Upper lobe of left lung (tissue), 6 donors: ENCODE measurements at regions not wholly inside any gene's neighbourhood (a gene's known extent, or its start where the extent isn't known, plus 50 kb on each side); places are given as distances from the start of the nearest gene placed in this dataset.

Experiments
- ATAC-seq, 2 donors: fragments of 200-7000 bp; cut with Tn5 transposase; one replicate each; pipeline ENCODE4 v1.9.1; 2022; ENCODE audit warnings: mild to moderate bottlenecking in 2 of 2, moderate library complexity in 2 of 2; ENCODE audit not compliant: low FRiP score in 2 of 2
- DNase-seq, 2 donors: peaks; one replicate each; pipeline ENCODE4 v3.0.0-alpha.2; 2019 to 2020
- H3K27ac ChIP-seq, 4 donors: fragments of 200-600 bp; sonication (generic); one replicate each; pipeline ENCODE4 v1.5.1; 2016 to 2019
- H3K27me3 ChIP-seq, 4 donors: fragments of 200-600 bp; sonication (generic); one replicate each; pipeline ENCODE4 v1.5.1; 2017 to 2019
- H3K36me3 ChIP-seq, 4 donors: fragments of 200-600 bp; sonication (generic); one replicate each; pipeline ENCODE4 v1.5.1; 2016 to 2019
- H3K4me1 ChIP-seq, 4 donors: fragments of 200-600 bp; sonication (generic); one replicate each; pipeline ENCODE4 v1.5.1; 2018 to 2019
- H3K4me3 ChIP-seq, 4 donors: fragments of 200-600 bp; sonication (generic); one replicate each; pipeline ENCODE4 v1.5.1; 2017 to 2019; ENCODE audit warnings: mild to moderate bottlenecking in 2 of 4, moderate library complexity in 1 of 4
- H3K9me3 ChIP-seq, 4 donors: fragments of 200-600 bp; sonication (generic); one replicate each; pipeline ENCODE4 v1.5.1; 2018 to 2019
- EP300 ChIP-seq, 4 donors: sonication (generic); formaldehyde crosslinking; IDR thresholded peaks; one replicate each; pipeline ENCODE4 v1.5.1; 2017; ENCODE audit warnings: antibody characterized with exemption in 4 of 4, control low read depth in 2 of 4
- POLR2A ChIP-seq, 4 donors: fragments of 450-650 bp; IDR thresholded peaks; one replicate each; pipeline ENCODE4 v1.5.1; 2016 to 2017; ENCODE audit warnings: antibody characterized with exemption in 4 of 4, mild to moderate bottlenecking in 2 of 4
- POLR2AphosphoS5 ChIP-seq, 2 donors: sonication (generic); formaldehyde crosslinking; IDR thresholded peaks; one replicate each; pipeline ENCODE4 v1.5.1; 2017; ENCODE audit warnings: antibody characterized with exemption in 2 of 2
- WGBS, 2 donors: methylation state at CpG; one replicate each; pipeline ENCODE4 v1.1.5; 2017 to 2018; 5-methylcytosine and 5-hydroxymethylcytosine counted together
- TF ChIP-seq, protein P1 (sequence below), 6 experiments: fragments of 450-650 bp in 4 of 6; fragments of 200-600 bp in 2 of 6; sonication (generic) in 2 of 6; IDR thresholded peaks; one replicate each; pipeline ENCODE4 v1.5.1; 2016 to 2019; ENCODE audit warnings: antibody characterized with exemption in 6 of 6
- donor health status: DM: no; HTN: no; CAD: no; lungs with moderate emphysema.
- donor health status: DM: no; HTN: yes; CAD: no; lungs with severe emphysema.

GRCh38 chr5:74356009-74356695 is 284.4 kb downstream of the ENC1 start:
- no peak overlapping the region for H3K4me3 ChIP-seq
- no peak for DNase-seq
- no peak overlapping the region for H3K27ac ChIP-seq
- H3K4me1 ChIP-seq: no peaks in the 10 kb centered on the region
- no peaks in the 10 kb centered on the region for H3K36me3 ChIP-seq
- no peaks in the 10 kb centered on the region for H3K27me3 ChIP-seq
- no peaks in the 10 kb centered on the region for H3K9me3 ChIP-seq
- TF ChIP-seq, protein P1, sequence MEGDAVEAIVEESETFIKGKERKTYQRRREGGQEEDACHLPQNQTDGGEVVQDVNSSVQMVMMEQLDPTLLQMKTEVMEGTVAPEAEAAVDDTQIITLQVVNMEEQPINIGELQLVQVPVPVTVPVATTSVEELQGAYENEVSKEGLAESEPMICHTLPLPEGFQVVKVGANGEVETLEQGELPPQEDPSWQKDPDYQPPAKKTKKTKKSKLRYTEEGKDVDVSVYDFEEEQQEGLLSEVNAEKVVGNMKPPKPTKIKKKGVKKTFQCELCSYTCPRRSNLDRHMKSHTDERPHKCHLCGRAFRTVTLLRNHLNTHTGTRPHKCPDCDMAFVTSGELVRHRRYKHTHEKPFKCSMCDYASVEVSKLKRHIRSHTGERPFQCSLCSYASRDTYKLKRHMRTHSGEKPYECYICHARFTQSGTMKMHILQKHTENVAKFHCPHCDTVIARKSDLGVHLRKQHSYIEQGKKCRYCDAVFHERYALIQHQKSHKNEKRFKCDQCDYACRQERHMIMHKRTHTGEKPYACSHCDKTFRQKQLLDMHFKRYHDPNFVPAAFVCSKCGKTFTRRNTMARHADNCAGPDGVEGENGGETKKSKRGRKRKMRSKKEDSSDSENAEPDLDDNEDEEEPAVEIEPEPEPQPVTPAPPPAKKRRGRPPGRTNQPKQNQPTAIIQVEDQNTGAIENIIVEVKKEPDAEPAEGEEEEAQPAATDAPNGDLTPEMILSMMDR (IDR thresholded peaks at IDR 0.05): no peak
- TF ChIP-seq POLR2A (IDR thresholded peaks at IDR 0.05) (no peak), POLR2AphosphoS5 (IDR thresholded peaks at IDR 0.05) (no peak), EP300 (IDR thresholded peaks at IDR 0.05) (no peak)
- no peak for ATAC-seq
- WGBS, 2 donors: 70 to 79% methylated on average over 7 of the region's 7 CpGs

DNA sequence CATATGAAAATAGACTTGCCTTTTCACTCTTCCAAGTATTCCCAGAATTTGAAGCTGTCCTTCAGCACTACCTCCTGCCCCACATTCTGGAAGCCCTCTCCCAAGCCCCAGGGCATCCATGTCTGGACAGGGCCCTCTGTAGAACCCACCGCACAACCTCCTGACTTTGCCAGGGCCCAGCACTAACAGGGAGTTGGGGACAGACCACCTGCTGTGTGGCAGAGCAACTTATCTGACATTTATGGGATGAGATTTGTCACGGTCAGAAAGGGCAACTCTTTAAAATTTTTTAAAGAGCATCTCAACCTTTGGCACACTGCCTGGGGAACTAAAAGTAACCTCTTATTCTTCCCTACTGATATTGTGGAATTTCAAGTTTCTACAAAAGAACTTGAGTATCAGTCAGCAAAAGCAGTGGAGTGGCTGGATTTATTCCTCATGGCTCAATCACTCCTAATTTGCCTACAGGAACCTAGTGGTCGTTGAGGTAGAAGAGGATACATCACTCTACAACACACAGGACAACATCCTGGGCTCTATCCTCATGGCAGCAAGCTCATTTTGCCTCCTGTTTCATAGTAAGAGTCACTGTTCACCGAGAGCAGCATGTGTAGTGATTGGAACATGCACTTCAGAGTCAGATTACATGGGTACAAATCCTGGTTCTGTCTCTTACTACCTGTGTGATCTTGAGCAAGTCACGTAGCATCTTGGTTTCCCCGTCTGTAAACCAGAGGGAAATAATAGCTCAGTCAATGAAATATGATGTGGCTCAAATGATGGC is 285.3 kb downstream of the ENC1 start:
- no peaks in the 10 kb centered on the region for H3K27me3 ChIP-seq
- no peak overlapping the region for H3K27ac ChIP-seq
- 74 to 80% methylated on average over 6 of the region's 6 CpGs for WGBS, 2 donors
- no peaks in the 10 kb centered on the region for H3K4me1 ChIP-seq
- no peak for TF ChIP-seq POLR2AphosphoS5 (IDR thresholded peaks at IDR 0.05)
- TF ChIP-seq, protein P1 (IDR thresholded peaks at IDR 0.05): no peak
- TF ChIP-seq EP300 (IDR thresholded peaks at IDR 0.05): no peak
- TF ChIP-seq POLR2A (IDR thresholded peaks at IDR 0.05): no peak
- H3K36me3 ChIP-seq: no peaks in the 10 kb centered on the region
- no peaks in the 10 kb centered on the region for H3K9me3 ChIP-seq
- DNase-seq (no peak), ATAC-seq (no peak)
- H3K4me3 ChIP-seq: no peak overlapping the region

- DNase-seq (no peak), ATAC-seq (no peak)
- no peaks in the 10 kb centered on the region for H3K36me3 ChIP-seq
Measured at GRCh38 chr5:74352256-74352655, 288.3 kb downstream of the ENC1 start.

GRCh38 chr5:74342948-74343682 is 297.4 kb downstream of the ENC1 start:
- DNase-seq (no peak), ATAC-seq (no peak)
- Histone ChIP-seq H3K36me3 (no peaks in the 10 kb centered on the region), H3K4me3 (no peak overlapping the region), H3K27ac (no peak overlapping the region), H3K27me3 (no peaks in the 10 kb centered on the region), H3K4me1 (no peaks in the 10 kb centered on the region), H3K9me3 (no peaks in the 10 kb centered on the region)
- WGBS, 2 donors: 71 to 78% methylated on average over 5 of the region's 5 CpGs
- TF ChIP-seq POLR2A (IDR thresholded peaks at IDR 0.05): no peak
- TF ChIP-seq POLR2AphosphoS5 (IDR thresholded peaks at IDR 0.05): no peak
- no peak for TF ChIP-seq EP300 (IDR thresholded peaks at IDR 0.05)
- TF ChIP-seq, protein P1 (IDR thresholded peaks at IDR 0.05): no peak

More at GRCh38 chr5:74352256-74352655, 288.3 kb downstream of the ENC1 start:
- 82 to 86% methylated on average over 4 of the region's 4 CpGs for WGBS, 2 donors
- Histone ChIP-seq H3K27ac (no peak overlapping the region), H3K27me3 (no peaks in the 10 kb centered on the region), H3K4me1 (no peaks in the 10 kb centered on the region), H3K9me3 (no peaks in the 10 kb centered on the region), H3K4me3 (no peak overlapping the region)
- TF ChIP-seq, protein P1 (IDR thresholded peaks at IDR 0.05): no peak
- no peak for TF ChIP-seq POLR2AphosphoS5 (IDR thresholded peaks at IDR 0.05)
- TF ChIP-seq EP300 (IDR thresholded peaks at IDR 0.05): no peak
- no peak for TF ChIP-seq POLR2A (IDR thresholded peaks at IDR 0.05)
